Heart right ventricle (tissue), 16 donors: ENCODE measurements at regions not wholly inside any gene's neighbourhood (a gene's known extent, or its start where the extent isn't known, plus 50 kb on each side); places are given as distances from the start of the nearest gene placed in this dataset.

Experiments used
- ATAC-seq, 8 donors: fragments of 200-7000 bp; cut with Tn5 transposase; one replicate each; pipeline ENCODE4 v1.9.1; 2020; ENCODE audit warnings: mild to moderate bottlenecking in 8 of 8, moderate library complexity in 8 of 8, moderate number of reproducible peaks in 1 of 8
- DNase-seq, 2 donors: peaks; one replicate each; pipeline ENCODE4 v3.0.0-alpha.2; 2020
- H3K27ac ChIP-seq, 10 donors: fragments of 200-600 bp; sonication (generic) in 2 of 10; one replicate each; pipeline versions ENCODE4 v1.5.0 to v1.8.0; 2020 to 2022; ENCODE audit warnings: mild to moderate bottlenecking in 3 of 10
- H3K27me3 ChIP-seq, 7 donors: fragments of 200-600 bp; one replicate each; pipeline ENCODE4 v1.8.0; 2021 to 2022; ENCODE audit warnings: mild to moderate bottlenecking in 2 of 7
- H3K36me3 ChIP-seq, 9 donors: fragments of 200-600 bp; sonication (generic) in 1 of 9; one replicate each; pipeline versions ENCODE4 v1.5.0 to v1.8.0; 2020 to 2022; ENCODE audit warnings: mild to moderate bottlenecking in 2 of 9
- H3K4me1 ChIP-seq, 9 donors: fragments of 200-600 bp; sonication (generic) in 1 of 9; one replicate each; pipeline versions ENCODE4 v1.5.0 to v1.8.0; 2020 to 2022; ENCODE audit warnings: mild to moderate bottlenecking in 4 of 9
- H3K4me3 ChIP-seq, 10 donors: fragments of 200-600 bp; sonication (generic) in 2 of 10; one replicate each; pipeline versions ENCODE4 v1.5.0 to v1.8.0; 2020 to 2022; ENCODE audit warnings: mild to moderate bottlenecking in 7 of 10, moderate library complexity in 2 of 10
- H3K9me3 ChIP-seq, 11 donors: fragments of 200-600 bp in 10 of 11; sonication (generic) in 2 of 11; one replicate each; pipeline versions ENCODE4 v1.5.0 to v1.8.0; 2013 to 2022; ENCODE audit warnings: mild to moderate bottlenecking in 2 of 11, control low read depth in 1 of 11, moderate library complexity in 1 of 11
- whole genome bisulfite sequencing, 2 donors: extraction: QIAGEN DNeasy Blood & Tissue Kit; methylation state at CpG; one replicate each; pipeline ENCODE4 v1.1.7; 2013; ENCODE audit warnings: inconsistent platforms in 1 of 2; 5-methylcytosine and 5-hydroxymethylcytosine counted together
- intact Hi-C, 10 donors: fragments of 100-400 bp; cut with DNase I; formaldehyde crosslinking; loops; one replicate each; pipeline versions ENCODE4 v1.11.1 to v1.14.2; 2022
- TF ChIP-seq, protein P1 (sequence below), 9 donors: fragments of 200-600 bp; sonication (generic) in 2 of 9; IDR thresholded peaks; one replicate each; pipeline versions ENCODE4 v1.5.0 to v1.8.0; 2021 to 2022; ENCODE audit warnings: antibody characterized with exemption in 9 of 9, mild to moderate bottlenecking in 5 of 9, moderate library complexity in 1 of 9
- donor health status: Arrhythmogenic right ventricular cardiomyopathy.
- donor health status: ischemic (EF 13 %, LVEDD 7.1; RV severe dilation, severe dysfunction).
- donor health status: healthy with polysubstance abuse.
- donor health status: DM: no; HTN: yes; CAD: no.
- donor health status: DM: no; HTN: no; CAD: no.
- donor health status: ischemic (EF 25% LVEDD 6.9; RV normal size, moderate dysfunction).
- donor health status: ischemic (EF 25% LVEDD 5.7; RV mildly dilated, moderate dysfunction).
- donor health status: healthy.
- donor health status: DM: yes; HTN: yes; CAD: no.
- donor health status: Ischemic cardiomyopathy.
- donor health status: ischemic (EF 35%, LVEDD 5.7; RV mildly dilated, moderate dysfunction).
- donor health status: nonischemic (EF 11% LVEDD 7.7; RV severe dilation, severe dysfunction).
- donor health status: DM: yes; HTN: yes; CAD: no.
- donor health status: PGD.
- donor health status: ischemic (EF 29% LVEDD 5.4; RV normal size, mild dysfunction).
- donor health status: nonischemic (EF 23%, LVEDD 6.1; RV moderate dilation, normal function).

DNA sequence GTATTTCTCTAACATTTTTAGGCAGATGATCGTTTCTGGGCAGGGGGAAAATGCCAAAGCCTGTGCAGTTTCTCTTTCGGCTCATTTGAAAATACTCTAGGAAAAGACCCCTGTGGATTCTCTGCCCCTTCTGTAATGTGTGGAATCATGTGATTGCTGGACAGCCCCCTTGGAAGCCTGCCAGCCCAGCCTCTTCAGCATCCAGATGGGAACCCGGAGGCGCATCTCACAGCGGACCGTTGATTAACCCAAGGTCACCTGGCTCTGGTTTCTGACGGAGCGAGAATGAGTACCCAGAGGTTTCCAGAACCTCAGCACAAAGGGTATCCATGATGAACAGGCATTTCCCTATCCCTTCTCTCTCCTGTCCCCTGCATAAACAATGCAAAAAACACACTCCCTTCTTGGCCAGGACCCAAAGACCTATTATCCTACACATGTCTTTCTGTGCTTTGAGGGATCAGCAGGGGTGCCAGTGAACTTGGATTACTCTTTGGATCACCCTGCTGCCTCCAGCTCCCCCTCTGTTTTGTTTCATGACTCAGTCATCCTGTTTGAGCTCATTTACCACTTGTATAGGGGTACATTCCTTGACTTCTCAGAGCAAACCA, 957.1 kb upstream of the RBFOX1 start:
- Histone ChIP-seq H3K9me3 (peaks cover 0 to 20% (median 0%) of the 10 kb centered on the region in 11 donors), H3K4me3 (no peak overlapping the region), H3K27me3 (peaks cover 0 to 14% (median 0%) of the 10 kb centered on the region in 7 donors), H3K36me3 (no peaks in the 10 kb centered on the region), H3K4me1 (no peaks in the 10 kb centered on the region), H3K27ac (no peak overlapping the region)
- TF ChIP-seq, protein P1, sequence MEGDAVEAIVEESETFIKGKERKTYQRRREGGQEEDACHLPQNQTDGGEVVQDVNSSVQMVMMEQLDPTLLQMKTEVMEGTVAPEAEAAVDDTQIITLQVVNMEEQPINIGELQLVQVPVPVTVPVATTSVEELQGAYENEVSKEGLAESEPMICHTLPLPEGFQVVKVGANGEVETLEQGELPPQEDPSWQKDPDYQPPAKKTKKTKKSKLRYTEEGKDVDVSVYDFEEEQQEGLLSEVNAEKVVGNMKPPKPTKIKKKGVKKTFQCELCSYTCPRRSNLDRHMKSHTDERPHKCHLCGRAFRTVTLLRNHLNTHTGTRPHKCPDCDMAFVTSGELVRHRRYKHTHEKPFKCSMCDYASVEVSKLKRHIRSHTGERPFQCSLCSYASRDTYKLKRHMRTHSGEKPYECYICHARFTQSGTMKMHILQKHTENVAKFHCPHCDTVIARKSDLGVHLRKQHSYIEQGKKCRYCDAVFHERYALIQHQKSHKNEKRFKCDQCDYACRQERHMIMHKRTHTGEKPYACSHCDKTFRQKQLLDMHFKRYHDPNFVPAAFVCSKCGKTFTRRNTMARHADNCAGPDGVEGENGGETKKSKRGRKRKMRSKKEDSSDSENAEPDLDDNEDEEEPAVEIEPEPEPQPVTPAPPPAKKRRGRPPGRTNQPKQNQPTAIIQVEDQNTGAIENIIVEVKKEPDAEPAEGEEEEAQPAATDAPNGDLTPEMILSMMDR (IDR thresholded peaks at IDR 0.05) = no peak
- DNase-seq (no peak), ATAC-seq (no peak)
- intact Hi-C loops = no loop called here
- 19 to 21% methylated on average over 8 of the region's 8 CpGs for WGBS, 2 donors

DNA sequence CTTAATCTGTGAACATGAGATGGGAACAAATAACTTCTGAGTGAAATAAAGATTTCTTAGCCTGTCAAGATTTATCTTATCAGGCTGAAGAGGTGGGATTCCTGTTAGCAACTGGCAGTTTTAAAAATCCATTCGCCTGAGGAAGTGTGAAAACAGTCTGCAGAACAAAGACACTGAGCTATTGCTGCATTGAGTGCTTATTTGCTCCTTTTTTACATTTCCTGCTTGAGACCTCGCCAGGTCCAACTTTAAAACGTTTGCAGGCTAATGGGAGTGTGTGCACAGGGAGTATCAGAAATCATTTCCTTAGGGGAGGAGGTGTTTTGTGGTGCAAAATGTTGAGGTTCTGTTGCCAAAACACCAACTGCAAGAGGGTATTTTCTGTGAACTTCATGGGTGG, 957.8 kb upstream of the RBFOX1 start:
- Histone ChIP-seq H3K27me3 (peaks cover 0 to 14% (median 0%) of the 10 kb centered on the region in 7 donors), H3K27ac (no peak overlapping the region), H3K9me3 (peaks cover 0 to 23% (median 0%) of the 10 kb centered on the region in 11 donors), H3K4me1 (no peaks in the 10 kb centered on the region), H3K36me3 (no peaks in the 10 kb centered on the region), H3K4me3 (no peak overlapping the region)
- intact Hi-C loops = no loop called here
- 2 to 5% methylated on average over 3 of the region's 3 CpGs for WGBS, 2 donors
- ATAC-seq (no peak), DNase-seq (no peak)
- TF ChIP-seq, protein P1 (IDR thresholded peaks at IDR 0.05) = no peak

DNA sequence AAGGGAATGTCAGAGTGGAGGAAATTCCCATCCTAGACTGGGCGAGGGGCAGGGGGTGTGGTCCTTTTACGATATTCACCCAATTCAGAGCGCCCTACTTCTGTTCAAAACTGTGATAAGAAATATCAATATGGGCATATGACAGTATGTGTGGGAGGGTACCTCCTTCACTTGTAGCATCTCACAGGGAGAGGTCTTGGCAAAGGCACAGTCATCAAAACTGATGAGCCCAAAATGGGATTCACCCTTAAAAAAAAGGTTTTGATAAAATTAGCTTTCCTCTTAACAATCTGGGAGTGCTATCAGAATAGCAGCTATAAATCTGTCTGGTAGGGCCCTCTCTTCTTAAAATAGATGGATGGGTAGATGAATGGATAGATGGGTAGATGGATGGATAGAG, 967.8 kb upstream of the RBFOX1 start:
- no peak for ATAC-seq

DNA sequence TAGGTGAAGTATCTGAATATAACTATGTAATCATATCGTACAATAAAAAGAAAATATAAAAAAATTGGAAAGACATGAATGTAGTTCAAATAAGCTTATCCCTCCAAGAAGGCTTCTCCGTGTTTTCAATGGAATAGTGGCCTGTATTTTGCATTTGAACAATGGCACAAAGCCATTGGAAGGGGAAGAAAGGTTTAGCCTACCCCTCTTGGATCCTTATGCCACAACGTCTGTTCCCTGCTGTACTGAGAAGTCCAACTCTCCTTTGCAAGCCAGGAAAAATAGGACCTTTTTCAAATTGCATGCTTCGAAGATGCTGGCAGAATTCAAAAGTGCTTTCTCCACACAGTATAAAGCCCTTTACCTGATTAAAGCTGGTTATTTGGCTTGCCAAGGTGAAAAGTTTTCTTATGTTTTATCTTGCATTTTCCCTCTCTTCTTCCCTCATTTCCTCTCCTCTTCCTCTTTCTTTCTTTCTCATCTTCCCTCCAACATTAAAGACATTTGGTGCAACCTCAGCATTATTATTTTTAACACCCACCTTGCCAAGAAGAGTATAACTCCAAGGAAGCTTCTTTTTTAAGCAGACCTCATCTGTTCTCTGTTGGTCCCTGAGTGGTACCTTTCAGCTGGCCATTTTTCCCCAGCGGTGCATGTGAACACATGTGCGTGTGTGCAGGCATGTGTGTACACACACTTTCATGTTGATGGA, 968.6 kb upstream of the RBFOX1 start:
- TF ChIP-seq, protein P1 (IDR thresholded peaks at IDR 0.05) = no peak
- intact Hi-C loops = no loop called here
- ATAC-seq = no peak

More for the DNA sequence above, 967.8 kb upstream of the RBFOX1 start:
- Histone ChIP-seq H3K4me1 (no peaks in the 10 kb centered on the region), H3K9me3 (peaks cover 0 to 15% (median 0%) of the 10 kb centered on the region in 11 donors), H3K27ac (no peak overlapping the region), H3K27me3 (no peaks in the 10 kb centered on the region), H3K36me3 (no peaks in the 10 kb centered on the region), H3K4me3 (no peak overlapping the region)
- TF ChIP-seq, protein P1 (IDR thresholded peaks at IDR 0.05) = no peak
- 85 to 86% methylated on average over 3 of the region's 3 CpGs for WGBS, 2 donors
- DNase-seq = no peak
- intact Hi-C loops = no loop called here

More for the DNA sequence above, 968.6 kb upstream of the RBFOX1 start:
- 65 to 67% methylated on average over 6 of the region's 6 CpGs for WGBS, 2 donors
- no peaks in the 10 kb centered on the region for H3K36me3 ChIP-seq
- peaks cover 0 to 15% (median 0%) of the 10 kb centered on the region in 11 donors for H3K9me3 ChIP-seq
- no peaks in the 10 kb centered on the region for H3K4me1 ChIP-seq
- H3K4me3 ChIP-seq = no peak overlapping the region
- DNase-seq = no peak
- H3K27me3 ChIP-seq = no peaks in the 10 kb centered on the region
- no peak overlapping the region for H3K27ac ChIP-seq
